NOMO-1 treated with DMSO at 0.1 percent for 48 hours (cell line): ENCODE measurements at regions not wholly inside any gene's neighbourhood (a gene's known extent, or its start where the extent isn't known, plus 50 kb on each side); places are given as distances from the start of the nearest gene placed in this dataset.

Experiments
- DNase-seq: peaks from one replicate; lab custom pipeline; 2025; ENCODE audit not compliant: unreplicated experiment; lab: John Stamatoyannopoulos, UW

- DNase-seq = no peak
These were observed 70.8 kb upstream of the SIM2 start for GRCh38 chr21:36628106-36628505.

GRCh38 chr21:36628761-36629460, 70.0 kb upstream of the SIM2 start:
- DNase-seq = no peak

- peak; percentile 7 for DNase-seq
These were observed 68.3 kb upstream of the SIM2 start for GRCh38 chr21:36630485-36631206.

GRCh38 chr21:36636016-36636415, 62.9 kb upstream of the SIM2 start:
- DNase-seq = no peak

- no peak for DNase-seq
These were observed 62.5 kb upstream of the SIM2 start for GRCh38 chr21:36636439-36636838.

- no peak for DNase-seq
These were observed 59.1 kb upstream of the SIM2 start for GRCh38 chr21:36639769-36640168.

GRCh38 chr21:36640174-36640720, 58.7 kb upstream of the SIM2 start:
- DNase-seq = no peak

- DNase-seq = no peak
These were observed 58.1 kb upstream of the SIM2 start for GRCh38 chr21:36640721-36641244.

GRCh38 chr21:36641346-36641745, 57.6 kb upstream of the SIM2 start:
- DNase-seq = no peak

- no peak for DNase-seq
These were observed 57.0 kb upstream of the SIM2 start for GRCh38 chr21:36641886-36642285.

GRCh38 chr21:36642777-36643176, 56.1 kb upstream of the SIM2 start:
- DNase-seq = no peak

GRCh38 chr21:36643374-36644250, 55.3 kb upstream of the SIM2 start:
- no peak for DNase-seq

GRCh38 chr21:36646011-36646410, 52.9 kb upstream of the SIM2 start:
- DNase-seq = no peak

- no peak for DNase-seq
These were observed 52.3 kb upstream of the SIM2 start for GRCh38 chr21:36646645-36647044.

GRCh38 chr21:36647279-36648093, 51.4 kb upstream of the SIM2 start:
- DNase-seq = no peak
